ENCODE measurements at regions not wholly inside any gene's neighbourhood (a gene's known extent, or its start where the extent isn't known, plus 50 kb on each side); places are given as distances from the start of the nearest gene placed in this dataset.
"Not testable (repeated sequence)": the region's sequence is repeated elsewhere in the genome, so short reads cannot be mapped to it uniquely, and the experiment has no call there.

DNA sequence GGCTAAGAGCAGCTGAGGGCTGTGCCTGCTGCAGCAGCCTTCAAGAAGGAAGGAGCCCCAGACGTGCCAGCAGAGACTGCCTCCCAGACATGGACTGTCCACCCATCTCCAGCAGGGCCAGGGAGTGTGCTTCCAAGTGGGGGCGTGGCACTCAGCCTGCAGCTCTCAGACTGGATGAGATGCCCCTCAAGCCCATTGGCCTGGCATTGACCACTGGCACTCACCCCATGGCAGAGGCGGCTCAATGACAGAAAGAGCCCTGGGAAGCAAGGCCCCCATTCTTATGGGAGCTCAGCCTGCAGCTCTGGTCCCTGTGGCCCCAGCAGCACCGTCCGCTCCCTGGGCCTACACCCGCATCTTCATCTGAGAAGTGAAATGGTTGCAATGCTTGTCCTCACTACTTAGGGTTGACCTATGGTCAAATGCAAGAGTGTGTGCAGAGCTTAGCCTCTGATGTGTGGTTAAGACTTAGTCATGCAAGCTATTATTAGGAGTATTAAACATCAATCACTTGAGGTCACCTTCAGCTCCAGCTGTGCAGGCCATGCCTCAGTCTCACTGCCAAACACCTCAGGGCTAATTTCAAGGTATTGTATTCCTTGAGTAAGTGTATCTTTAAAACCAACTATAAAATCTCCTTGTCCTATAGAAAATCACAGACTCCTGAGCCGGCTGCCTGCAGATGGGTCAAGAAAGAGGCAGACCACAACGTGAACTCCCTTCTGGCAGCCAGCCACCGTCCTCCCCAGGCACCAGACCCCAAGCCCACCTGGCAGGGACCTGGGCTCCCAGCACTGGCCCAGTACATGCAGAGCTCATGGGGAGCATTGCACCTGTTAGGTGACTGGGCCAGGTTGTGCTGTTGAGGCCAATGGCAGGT lies 194.8 kb downstream of the NDUFA10 start:
- DNase-seq (no peak), FAIRE-seq (no peak)
- H3K36me3 ChIP-seq (ENCODE audit: control insufficient read depth in 3 of 3, insufficient read depth in 2 of 3, low read depth in 1 of 3, low read length in 3 of 3): no peaks in the 10 kb centered on the region
- H3K9me3 ChIP-seq (ENCODE audit: control insufficient read depth in 2 of 2, insufficient read depth in 1 of 2, low read depth in 1 of 2, low read length in 1 of 2): no peaks in the 10 kb centered on the region
- WGBS, 3 donors: 68 to 72% (median 71%) methylated on average over 9 of the region's 9 CpGs
- H3K4me1 ChIP-seq (ENCODE audit: control insufficient read depth in 3 of 3, insufficient read depth in 2 of 3, low read depth in 1 of 3, low read length in 2 of 3): no peaks in the 10 kb centered on the region
- H3K27ac ChIP-seq (ENCODE audit: low read depth in 1 of 3, low read length in 2 of 3): no peak overlapping the region
- no peak overlapping the region for H3K4me3 ChIP-seq (ENCODE audit: low read depth in 1 of 3, low read length in 3 of 3)
- no peaks in the 10 kb centered on the region for H3K27me3 ChIP-seq (ENCODE audit: control insufficient read depth in 3 of 3, insufficient read depth in 3 of 3, low read length in 3 of 3)

DNA sequence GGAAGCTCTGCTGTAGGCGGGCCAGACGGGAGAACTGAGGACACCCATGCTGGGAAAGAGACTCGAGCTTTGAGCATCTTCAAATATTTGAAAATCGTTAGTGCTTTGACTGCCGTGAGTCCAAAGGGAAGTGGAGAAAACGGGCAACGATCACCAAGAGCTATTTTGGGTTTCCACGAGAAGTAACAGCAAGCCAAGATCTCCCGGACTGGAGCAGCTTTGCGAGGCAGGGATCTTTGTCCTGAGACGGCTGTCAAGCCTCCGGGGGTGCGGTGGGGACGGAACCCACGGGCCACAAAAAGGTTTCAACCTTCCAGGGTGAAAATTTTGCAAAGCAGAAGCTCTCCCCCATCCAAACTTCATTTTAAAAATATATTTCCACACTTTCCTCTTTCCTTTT lies 195.8 kb downstream of the NDUFA10 start:
- Histone ChIP-seq H3K9me3 (ENCODE audit: control insufficient read depth in 2 of 2, insufficient read depth in 1 of 2, low read depth in 1 of 2, low read length in 1 of 2) (no peaks in the 10 kb centered on the region), H3K27me3 (ENCODE audit: control insufficient read depth in 3 of 3, insufficient read depth in 3 of 3, low read length in 3 of 3) (no peaks in the 10 kb centered on the region), H3K36me3 (ENCODE audit: control insufficient read depth in 3 of 3, insufficient read depth in 2 of 3, low read depth in 1 of 3, low read length in 3 of 3) (no peaks in the 10 kb centered on the region), H3K4me3 (ENCODE audit: low read depth in 1 of 3, low read length in 3 of 3) (no peak overlapping the region), H3K4me1 (ENCODE audit: control insufficient read depth in 3 of 3, insufficient read depth in 2 of 3, low read depth in 1 of 3, low read length in 2 of 3) (no peaks in the 10 kb centered on the region), H3K27ac (ENCODE audit: low read depth in 1 of 3, low read length in 2 of 3) (no peak overlapping the region)
- DNase-seq (no peak), FAIRE-seq (no peak)
- 64 to 70% (median 67%) methylated on average over 15 of the region's 15 CpGs for WGBS, 3 donors

DNA sequence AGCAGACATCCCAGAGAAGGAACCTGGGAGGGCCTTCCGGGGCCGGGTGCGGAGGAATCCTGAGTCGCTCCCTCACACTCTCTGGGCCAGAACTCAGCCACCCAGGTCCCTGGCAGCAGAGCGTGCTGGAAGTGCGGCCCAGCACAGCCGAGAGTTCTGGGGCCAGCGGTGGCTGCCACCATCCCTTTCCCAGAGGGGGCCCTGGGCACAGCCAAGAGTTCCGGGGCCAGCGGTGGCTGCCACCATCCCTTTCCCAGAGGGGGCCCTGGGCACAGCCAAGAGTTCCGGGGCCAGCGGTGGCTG lies 196.2 kb downstream of the NDUFA10 start:
- not testable (repeated sequence) for H3K27ac ChIP-seq (ENCODE audit: low read depth in 1 of 3, low read length in 2 of 3); H3K4me3 ChIP-seq (ENCODE audit: low read depth in 1 of 3, low read length in 3 of 3); DNase-seq; H3K9me3 ChIP-seq (ENCODE audit: control insufficient read depth in 2 of 2, insufficient read depth in 1 of 2, low read depth in 1 of 2, low read length in 1 of 2); H3K27me3 ChIP-seq (ENCODE audit: control insufficient read depth in 3 of 3, insufficient read depth in 3 of 3, low read length in 3 of 3); FAIRE-seq; H3K36me3 ChIP-seq (ENCODE audit: control insufficient read depth in 3 of 3, insufficient read depth in 2 of 3, low read depth in 1 of 3, low read length in 3 of 3); H3K4me1 ChIP-seq (ENCODE audit: control insufficient read depth in 3 of 3, insufficient read depth in 2 of 3, low read depth in 1 of 3, low read length in 2 of 3)
- 83 to 87% (median 86%) methylated on average over 10 to 12 of the region's 12 CpGs for WGBS, 3 donors

DNA sequence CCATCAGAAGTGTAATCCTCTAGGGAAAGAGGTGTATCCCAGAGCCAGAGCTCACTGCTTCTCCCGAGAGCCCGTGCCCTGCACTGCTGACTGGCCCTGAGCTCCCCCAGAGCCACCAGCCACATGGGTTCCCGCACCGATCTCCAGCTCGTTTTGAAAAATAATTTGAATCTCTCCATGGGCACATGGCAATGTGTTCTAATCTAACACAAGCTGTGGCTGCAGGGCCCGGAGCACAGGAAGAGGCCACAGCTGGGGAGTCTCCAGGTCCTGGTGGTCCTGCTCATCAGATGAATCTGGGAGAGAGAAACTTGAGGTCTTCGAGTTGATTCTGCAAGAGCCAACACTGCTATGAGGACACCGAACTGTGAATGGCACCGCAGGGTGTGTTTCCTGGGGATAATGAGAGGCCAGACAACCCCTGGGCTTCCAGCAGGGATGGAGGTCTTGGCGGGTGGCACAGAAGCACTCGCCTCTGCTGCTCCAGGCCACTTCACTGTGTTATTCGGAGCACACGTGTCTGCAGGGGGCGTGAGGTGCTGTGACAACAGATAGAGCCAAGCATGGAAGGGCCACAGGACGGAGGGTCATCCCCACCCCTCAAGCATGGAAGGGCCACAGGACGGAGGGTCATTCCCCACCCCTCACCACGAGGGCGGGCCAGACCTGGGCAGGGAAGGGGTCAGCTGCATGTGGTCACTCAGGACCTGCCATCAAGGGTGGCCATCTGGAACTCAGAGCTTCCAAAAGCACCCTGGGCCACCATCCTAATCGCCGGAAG lies 196.8 kb downstream of the NDUFA10 start:
- no peak for FAIRE-seq
- no peak overlapping the region for H3K4me3 ChIP-seq (ENCODE audit: low read depth in 1 of 3, low read length in 3 of 3)
- H3K9me3 ChIP-seq (ENCODE audit: control insufficient read depth in 2 of 2, insufficient read depth in 1 of 2, low read depth in 1 of 2, low read length in 1 of 2): no peaks in the 10 kb centered on the region
- H3K4me1 ChIP-seq (ENCODE audit: control insufficient read depth in 3 of 3, insufficient read depth in 2 of 3, low read depth in 1 of 3, low read length in 2 of 3): no peaks in the 10 kb centered on the region
- no peak overlapping the region for H3K27ac ChIP-seq (ENCODE audit: low read depth in 1 of 3, low read length in 2 of 3)
- no peak for DNase-seq
- H3K27me3 ChIP-seq (ENCODE audit: control insufficient read depth in 3 of 3, insufficient read depth in 3 of 3, low read length in 3 of 3): no peaks in the 10 kb centered on the region
- 66 to 83% (median 75%) methylated on average over 19 to 20 of the region's 20 CpGs for WGBS, 3 donors
- no peaks in the 10 kb centered on the region for H3K36me3 ChIP-seq (ENCODE audit: control insufficient read depth in 3 of 3, insufficient read depth in 2 of 3, low read depth in 1 of 3, low read length in 3 of 3)

DNA sequence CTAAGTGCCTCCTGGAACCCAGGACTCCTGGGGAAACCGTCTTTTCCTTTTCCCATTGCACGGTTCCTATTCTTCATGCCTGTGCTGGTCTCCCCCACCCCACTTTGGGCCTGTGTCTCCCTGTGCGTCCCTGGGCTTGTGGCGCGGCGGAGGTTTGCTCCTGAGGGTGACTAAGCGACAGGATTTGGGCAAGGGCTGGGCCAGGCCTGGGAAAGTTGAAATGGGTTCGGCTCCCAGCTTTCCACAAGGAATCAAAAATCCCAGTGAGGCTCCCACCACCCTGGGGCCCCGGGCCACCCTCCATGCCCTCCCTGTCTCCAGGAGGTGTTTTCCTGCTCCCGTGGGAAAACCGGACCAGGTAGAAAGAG lies 197.6 kb downstream of the NDUFA10 start:
- FAIRE-seq: no peak
- no peaks in the 10 kb centered on the region for H3K27me3 ChIP-seq (ENCODE audit: control insufficient read depth in 3 of 3, insufficient read depth in 3 of 3, low read length in 3 of 3)
- WGBS, 3 donors: 90 to 92% (median 91%) methylated on average over 11 of the region's 11 CpGs
- no peaks in the 10 kb centered on the region for H3K9me3 ChIP-seq (ENCODE audit: control insufficient read depth in 2 of 2, insufficient read depth in 1 of 2, low read depth in 1 of 2, low read length in 1 of 2)
- no peak overlapping the region for H3K4me3 ChIP-seq (ENCODE audit: low read depth in 1 of 3, low read length in 3 of 3)
- H3K36me3 ChIP-seq (ENCODE audit: control insufficient read depth in 3 of 3, insufficient read depth in 2 of 3, low read depth in 1 of 3, low read length in 3 of 3): no peaks in the 10 kb centered on the region
- no peak overlapping the region for H3K27ac ChIP-seq (ENCODE audit: low read depth in 1 of 3, low read length in 2 of 3)
- no peaks in the 10 kb centered on the region for H3K4me1 ChIP-seq (ENCODE audit: control insufficient read depth in 3 of 3, insufficient read depth in 2 of 3, low read depth in 1 of 3, low read length in 2 of 3)
- DNase-seq: no peak

DNA sequence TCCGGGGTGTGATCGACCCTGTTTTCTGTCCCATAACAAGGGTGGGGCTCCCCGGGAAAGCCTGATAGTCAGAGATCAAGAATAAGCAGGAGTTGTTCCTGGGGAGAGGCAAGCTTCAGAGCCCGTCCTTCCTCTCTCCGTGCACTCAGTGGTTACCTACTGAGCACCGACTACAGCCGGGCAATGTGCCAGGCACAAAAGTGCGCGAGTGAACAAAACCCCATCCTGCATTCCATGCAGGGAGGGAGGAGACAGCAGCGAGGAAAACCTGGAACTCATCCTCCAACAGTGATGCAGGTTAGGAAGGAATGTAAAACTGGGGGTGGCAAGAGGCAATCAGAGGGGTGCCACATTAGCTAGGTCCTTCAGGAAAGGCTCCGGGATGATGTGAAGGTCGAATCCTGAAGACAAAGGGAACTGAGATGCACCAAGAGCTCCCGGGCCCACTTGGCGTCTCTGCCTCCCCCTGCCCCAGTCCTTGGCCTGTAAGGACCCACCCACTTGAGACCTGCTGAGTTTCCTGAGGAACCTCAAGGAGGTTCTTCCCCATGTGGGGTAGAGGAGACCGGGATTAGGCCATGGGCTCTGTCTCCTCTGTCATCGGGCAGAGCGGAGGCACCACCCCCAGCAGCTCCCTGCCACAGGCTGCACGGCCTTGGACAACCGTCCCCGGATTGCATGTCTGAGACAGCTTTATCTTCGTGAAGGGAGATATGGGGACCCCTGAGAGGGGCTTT lies 198.2 kb downstream of the NDUFA10 start:
- H3K9me3 ChIP-seq (ENCODE audit: control insufficient read depth in 2 of 2, insufficient read depth in 1 of 2, low read depth in 1 of 2, low read length in 1 of 2): no peaks in the 10 kb centered on the region
- FAIRE-seq (no peak), DNase-seq (no peak)
- H3K27ac ChIP-seq (ENCODE audit: low read depth in 1 of 3, low read length in 2 of 3): no peak overlapping the region
- H3K4me1 ChIP-seq (ENCODE audit: control insufficient read depth in 3 of 3, insufficient read depth in 2 of 3, low read depth in 1 of 3, low read length in 2 of 3): no peaks in the 10 kb centered on the region
- H3K27me3 ChIP-seq (ENCODE audit: control insufficient read depth in 3 of 3, insufficient read depth in 3 of 3, low read length in 3 of 3): no peaks in the 10 kb centered on the region
- WGBS, 3 donors: 79 to 88% (median 85%) methylated on average over 21 of the region's 21 CpGs
- no peak overlapping the region for H3K4me3 ChIP-seq (ENCODE audit: low read depth in 1 of 3, low read length in 3 of 3)
- no peaks in the 10 kb centered on the region for H3K36me3 ChIP-seq (ENCODE audit: control insufficient read depth in 3 of 3, insufficient read depth in 2 of 3, low read depth in 1 of 3, low read length in 3 of 3)

DNA sequence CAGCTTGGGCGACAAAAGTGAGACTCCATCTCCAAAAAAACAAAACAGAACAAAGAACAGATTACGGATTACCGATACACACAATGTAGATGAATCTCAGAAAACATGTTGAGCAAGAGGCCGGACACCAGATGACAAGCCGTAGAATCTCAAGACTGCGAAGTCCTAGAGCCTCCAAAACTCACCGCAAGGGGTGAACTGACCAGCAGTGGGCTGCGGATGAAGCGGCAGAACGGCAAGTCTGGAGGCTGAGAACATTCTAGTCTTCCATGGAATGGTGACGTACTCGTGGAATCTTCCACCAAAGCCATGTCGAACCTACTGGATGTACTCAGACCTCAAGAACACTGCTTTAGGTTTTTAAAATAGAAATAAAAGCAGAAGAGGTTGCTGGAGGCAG lies 198.8 kb downstream of the NDUFA10 start:
- DNase-seq (no peak), FAIRE-seq (no peak)

DNA sequence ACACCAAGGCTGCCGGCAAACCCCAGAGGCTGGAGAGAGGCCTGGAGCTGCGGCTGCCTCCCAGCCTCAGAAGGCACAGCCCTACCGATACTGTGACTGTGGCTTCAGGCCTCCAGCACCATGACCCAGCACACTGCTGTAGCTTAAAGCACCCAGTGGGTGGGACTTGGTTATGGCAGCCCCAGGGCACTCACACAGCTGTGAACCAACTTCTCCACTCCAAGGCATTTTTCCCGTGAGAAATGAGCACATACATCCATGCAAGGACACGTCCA lies 199.5 kb downstream of the NDUFA10 start:
- Histone ChIP-seq H3K27me3 (ENCODE audit: control insufficient read depth in 3 of 3, insufficient read depth in 3 of 3, low read length in 3 of 3) (no peaks in the 10 kb centered on the region), H3K4me3 (ENCODE audit: low read depth in 1 of 3, low read length in 3 of 3) (no peak overlapping the region), H3K36me3 (ENCODE audit: control insufficient read depth in 3 of 3, insufficient read depth in 2 of 3, low read depth in 1 of 3, low read length in 3 of 3) (no peaks in the 10 kb centered on the region), H3K4me1 (ENCODE audit: control insufficient read depth in 3 of 3, insufficient read depth in 2 of 3, low read depth in 1 of 3, low read length in 2 of 3) (no peaks in the 10 kb centered on the region), H3K27ac (ENCODE audit: low read depth in 1 of 3, low read length in 2 of 3) (no peak overlapping the region), H3K9me3 (ENCODE audit: control insufficient read depth in 2 of 2, insufficient read depth in 1 of 2, low read depth in 1 of 2, low read length in 1 of 2) (no peaks in the 10 kb centered on the region)
- WGBS, 3 donors: 65 to 82% (median 70%) methylated on average over 5 of the region's 5 CpGs
- FAIRE-seq: no peak
- no peak for DNase-seq

More for the DNA sequence above, 198.8 kb downstream of the NDUFA10 start:
- Histone ChIP-seq H3K9me3 (ENCODE audit: control insufficient read depth in 2 of 2, insufficient read depth in 1 of 2, low read depth in 1 of 2, low read length in 1 of 2) (no peaks in the 10 kb centered on the region), H3K27ac (ENCODE audit: low read depth in 1 of 3, low read length in 2 of 3) (no peak overlapping the region), H3K27me3 (ENCODE audit: control insufficient read depth in 3 of 3, insufficient read depth in 3 of 3, low read length in 3 of 3) (no peaks in the 10 kb centered on the region), H3K36me3 (ENCODE audit: control insufficient read depth in 3 of 3, insufficient read depth in 2 of 3, low read depth in 1 of 3, low read length in 3 of 3) (no peaks in the 10 kb centered on the region), H3K4me1 (ENCODE audit: control insufficient read depth in 3 of 3, insufficient read depth in 2 of 3, low read depth in 1 of 3, low read length in 2 of 3) (no peaks in the 10 kb centered on the region), H3K4me3 (ENCODE audit: low read depth in 1 of 3, low read length in 3 of 3) (no peak overlapping the region)
- WGBS, 3 donors: 97% methylated on average over 13 of the region's 13 CpGs

All from small intestine (tissue), 7 donors.